Suppressor macrophage treated with lipopolysaccharide for 4 hours (primary cell): ENCODE measurements at regions not wholly inside any gene's neighbourhood (a gene's known extent, or its start where the extent isn't known, plus 50 kb on each side); places are given as distances from the start of the nearest gene placed in this dataset.

ENCODE experiments used
- DNase-seq: peaks from one replicate; pipeline ENCODE4 v3.0.0-alpha.2; 2020

GRCh38 chr1:4146614-4147013 lies 246.5 kb upstream of the C1orf174 start:
- no peak for DNase-seq

- no peak for DNase-seq
These were observed 247.4 kb upstream of the C1orf174 start for GRCh38 chr1:4147509-4147908.

GRCh38 chr1:4149281-4149680 lies 249.2 kb upstream of the C1orf174 start:
- DNase-seq, result no peak

- DNase-seq, result no peak
These were observed 249.8 kb upstream of the C1orf174 start for GRCh38 chr1:4149831-4150230.

GRCh38 chr1:4150262-4150661 lies 250.2 kb upstream of the C1orf174 start:
- DNase-seq, result no peak

- no peak for DNase-seq
These were observed 252.2 kb upstream of the C1orf174 start for GRCh38 chr1:4152266-4152665.

- DNase-seq, result no peak
These were observed 253.5 kb upstream of the C1orf174 start for GRCh38 chr1:4153571-4153970.

- DNase-seq, result no peak
These were observed 256.3 kb upstream of the C1orf174 start for GRCh38 chr1:4156241-4156973.

- no peak for DNase-seq
These were observed 260.1 kb upstream of the C1orf174 start for GRCh38 chr1:4160181-4160580.

- DNase-seq, result no peak
These were observed 261.4 kb upstream of the C1orf174 start for GRCh38 chr1:4161366-4162006.

GRCh38 chr1:4164965-4165364 lies 264.9 kb upstream of the C1orf174 start:
- no peak for DNase-seq

GRCh38 chr1:4165686-4166300 lies 265.7 kb upstream of the C1orf174 start:
- no peak for DNase-seq

- DNase-seq, result no peak
These were observed 266.6 kb upstream of the C1orf174 start for GRCh38 chr1:4166713-4167112.

GRCh38 chr1:4169991-4170390 lies 269.9 kb upstream of the C1orf174 start:
- no peak for DNase-seq

- no peak for DNase-seq
These were observed 270.7 kb upstream of the C1orf174 start for GRCh38 chr1:4170548-4171340.

- no peak for DNase-seq
These were observed 271.7 kb upstream of the C1orf174 start for GRCh38 chr1:4171480-4172450.

- no peak for DNase-seq
These were observed 272.9 kb upstream of the C1orf174 start for GRCh38 chr1:4172644-4173599.

GRCh38 chr1:4173731-4174130 lies 273.7 kb upstream of the C1orf174 start:
- DNase-seq, result no peak

- DNase-seq, result no peak
These were observed 274.5 kb upstream of the C1orf174 start for GRCh38 chr1:4174291-4175200.
